HG03342 (cell line): ENCODE measurements at regions not wholly inside any gene's neighbourhood (a gene's known extent, or its start where the extent isn't known, plus 50 kb on each side); places are given as distances from the start of the nearest gene placed in this dataset.

Source experiments
- ATAC-seq: cut with Tn5 transposase; IDR thresholded peaks from one replicate; pipeline ENCODE4 v1.9.1; 2021; ENCODE audit warnings: mild to moderate bottlenecking, moderate library complexity; ENCODE audit not compliant: unreplicated experiment

GRCh38 chr4:19999775-20000414 is 251.8 kb upstream of the SLIT2 start:
- no peak for ATAC-seq

- no peak for ATAC-seq
These were observed 252.4 kb upstream of the SLIT2 start for GRCh38 chr4:19999276-19999675.

- no peak for ATAC-seq
These were observed 258.5 kb upstream of the SLIT2 start for GRCh38 chr4:19993242-19993641.

- ATAC-seq: no peak
These were observed 259.1 kb upstream of the SLIT2 start for GRCh38 chr4:19992471-19993093.

- no peak for ATAC-seq
These were observed 264.0 kb upstream of the SLIT2 start for GRCh38 chr4:19987746-19988145.

GRCh38 chr4:19983072-19983471 is 268.6 kb upstream of the SLIT2 start:
- ATAC-seq: no peak

GRCh38 chr4:19982556-19982955 is 269.1 kb upstream of the SLIT2 start:
- ATAC-seq: no peak

- no peak for ATAC-seq
These were observed 279.9 kb upstream of the SLIT2 start for GRCh38 chr4:19971829-19972228.

- ATAC-seq: no peak
These were observed 282.2 kb upstream of the SLIT2 start for GRCh38 chr4:19969492-19969891.

GRCh38 chr4:19961091-19961490 is 290.6 kb upstream of the SLIT2 start:
- no peak for ATAC-seq

- no peak for ATAC-seq
These were observed 292.9 kb upstream of the SLIT2 start for GRCh38 chr4:19958848-19959247.

GRCh38 chr4:19947349-19947748 is 304.4 kb upstream of the SLIT2 start:
- ATAC-seq: no peak

- ATAC-seq: no peak
These were observed 305.7 kb upstream of the SLIT2 start for GRCh38 chr4:19945979-19946380.

- no peak for ATAC-seq
These were observed 306.2 kb upstream of the SLIT2 start for GRCh38 chr4:19945501-19945900.

- no peak for ATAC-seq
These were observed 306.9 kb upstream of the SLIT2 start for GRCh38 chr4:19944806-19945205.

GRCh38 chr4:19944251-19944650 is 307.5 kb upstream of the SLIT2 start:
- no peak for ATAC-seq

GRCh38 chr4:19941434-19941833 is 310.3 kb upstream of the SLIT2 start:
- no peak for ATAC-seq

GRCh38 chr4:19940861-19941260 is 310.8 kb upstream of the SLIT2 start:
- ATAC-seq: no peak

- ATAC-seq: no peak
These were observed 315.2 kb upstream of the SLIT2 start for GRCh38 chr4:19936476-19936875.

- no peak for ATAC-seq
These were observed 321.0 kb upstream of the SLIT2 start for GRCh38 chr4:19930742-19931141.

GRCh38 chr4:19927381-19927780 is 324.3 kb upstream of the SLIT2 start:
- no peak for ATAC-seq

- no peak for ATAC-seq
These were observed 326.2 kb upstream of the SLIT2 start for GRCh38 chr4:19925516-19925915.

GRCh38 chr4:19924761-19925160 is 326.9 kb upstream of the SLIT2 start:
- ATAC-seq: no peak
